ENCODE measurements at regions not wholly inside any gene's neighbourhood (a gene's known extent, or its start where the extent isn't known, plus 50 kb on each side); places are given as distances from the start of the nearest gene placed in this dataset.

DNA sequence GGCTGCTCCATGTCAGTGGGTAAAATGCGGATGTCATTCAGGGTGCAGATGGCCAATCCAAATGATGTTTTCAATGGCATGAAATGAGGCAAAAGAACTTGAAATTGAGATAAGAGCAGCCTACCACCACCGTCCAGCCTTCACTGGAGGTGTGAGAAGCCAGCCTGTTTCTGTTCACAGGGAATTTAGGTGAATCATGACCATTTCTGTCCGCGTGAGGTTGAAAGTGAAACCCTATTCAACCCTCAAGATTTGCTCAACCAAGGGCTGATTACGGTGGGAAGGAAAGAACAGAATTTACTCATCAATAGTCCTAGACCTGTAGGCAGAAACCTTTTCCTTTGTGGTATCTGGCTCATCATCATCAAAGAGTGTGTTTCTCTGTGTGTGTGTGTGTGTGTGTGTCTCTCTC lies 370.7 kb downstream of the COG6 start:
- Histone ChIP-seq H3K36me3 (ENCODE audit: control insufficient read depth, insufficient read depth, low read length) (no peaks in the 10 kb centered on the region), H3K9ac (ENCODE audit: insufficient read depth, low read length) (no peak overlapping the region), H3K27ac (ENCODE audit: insufficient read depth, low read length) (no peak overlapping the region), H3K79me2 (ENCODE audit: control insufficient read depth, insufficient read depth, low read length) (no peaks in the 10 kb centered on the region), H3K9me3 (ENCODE audit: control insufficient read depth, insufficient read depth, low read depth, low read length) (no peaks in the 10 kb centered on the region), H3K4me1 (ENCODE audit: control insufficient read depth, extremely low read depth, insufficient read depth, low read length) (no peaks in the 10 kb centered on the region), H2AFZ (ENCODE audit: low read length) (no peak overlapping the region), H3K4me2 (ENCODE audit: extremely low read depth, insufficient read depth, low read length) (no peak overlapping the region), H4K20me1 (ENCODE audit: control insufficient read depth, extremely low read depth, insufficient read depth, low read length) (no peaks in the 10 kb centered on the region), H3K4me3 (replicated peaks in 1 of 4; ENCODE audit: control extremely low read depth in 1 of 4, insufficient read depth in 1 of 4, low read depth in 3 of 4, low read length in 4 of 4) (no peak overlapping the region), H3K27me3 (ENCODE audit: control insufficient read depth, insufficient read depth, low read length) (no peaks in the 10 kb centered on the region)
- TF ChIP-seq EZH2 (IDR thresholded peaks at IDR 0.05; ENCODE audit: low read length, missing control alignments), result no peak
- TF ChIP-seq, protein P1, sequence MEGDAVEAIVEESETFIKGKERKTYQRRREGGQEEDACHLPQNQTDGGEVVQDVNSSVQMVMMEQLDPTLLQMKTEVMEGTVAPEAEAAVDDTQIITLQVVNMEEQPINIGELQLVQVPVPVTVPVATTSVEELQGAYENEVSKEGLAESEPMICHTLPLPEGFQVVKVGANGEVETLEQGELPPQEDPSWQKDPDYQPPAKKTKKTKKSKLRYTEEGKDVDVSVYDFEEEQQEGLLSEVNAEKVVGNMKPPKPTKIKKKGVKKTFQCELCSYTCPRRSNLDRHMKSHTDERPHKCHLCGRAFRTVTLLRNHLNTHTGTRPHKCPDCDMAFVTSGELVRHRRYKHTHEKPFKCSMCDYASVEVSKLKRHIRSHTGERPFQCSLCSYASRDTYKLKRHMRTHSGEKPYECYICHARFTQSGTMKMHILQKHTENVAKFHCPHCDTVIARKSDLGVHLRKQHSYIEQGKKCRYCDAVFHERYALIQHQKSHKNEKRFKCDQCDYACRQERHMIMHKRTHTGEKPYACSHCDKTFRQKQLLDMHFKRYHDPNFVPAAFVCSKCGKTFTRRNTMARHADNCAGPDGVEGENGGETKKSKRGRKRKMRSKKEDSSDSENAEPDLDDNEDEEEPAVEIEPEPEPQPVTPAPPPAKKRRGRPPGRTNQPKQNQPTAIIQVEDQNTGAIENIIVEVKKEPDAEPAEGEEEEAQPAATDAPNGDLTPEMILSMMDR (conservative IDR thresholded peaks at IDR 0.05 in 1 of 2, IDR thresholded peaks at IDR 0.05 in 1 of 2; ENCODE audit: low read depth in 1 of 2, low read length in 2 of 2), result no peak
- peak in 1 of 2 donors; percentile 73 for DNase-seq (ENCODE audit: low read depth in 2 of 2)

- H2AFZ ChIP-seq (ENCODE audit: low read length), result no peak overlapping the region
- no peak overlapping the region for H3K4me2 ChIP-seq (ENCODE audit: extremely low read depth, insufficient read depth, low read length)
- TF ChIP-seq, protein P1 (conservative IDR thresholded peaks at IDR 0.05 in 1 of 2, IDR thresholded peaks at IDR 0.05 in 1 of 2; ENCODE audit: low read depth in 1 of 2, low read length in 2 of 2), result no peak
- TF ChIP-seq EZH2 (IDR thresholded peaks at IDR 0.05; ENCODE audit: low read length, missing control alignments), result no peak
- no peak overlapping the region for H3K4me3 ChIP-seq (replicated peaks in 1 of 4; ENCODE audit: control extremely low read depth in 1 of 4, insufficient read depth in 1 of 4, low read depth in 3 of 4, low read length in 4 of 4)
- H3K9me3 ChIP-seq (ENCODE audit: control insufficient read depth, insufficient read depth, low read depth, low read length), result no peaks in the 10 kb centered on the region
- no peaks in the 10 kb centered on the region for H3K36me3 ChIP-seq (ENCODE audit: control insufficient read depth, insufficient read depth, low read length)
- no peak overlapping the region for H3K9ac ChIP-seq (ENCODE audit: insufficient read depth, low read length)
- no peak for DNase-seq (ENCODE audit: low read depth in 2 of 2)
- H3K27me3 ChIP-seq (ENCODE audit: control insufficient read depth, insufficient read depth, low read length), result no peaks in the 10 kb centered on the region
- no peak overlapping the region for H3K27ac ChIP-seq (ENCODE audit: insufficient read depth, low read length)
- no peaks in the 10 kb centered on the region for H3K4me1 ChIP-seq (ENCODE audit: control insufficient read depth, extremely low read depth, insufficient read depth, low read length)
- H4K20me1 ChIP-seq (ENCODE audit: control insufficient read depth, extremely low read depth, insufficient read depth, low read length), result no peaks in the 10 kb centered on the region
- H3K79me2 ChIP-seq (ENCODE audit: control insufficient read depth, insufficient read depth, low read length), result no peaks in the 10 kb centered on the region
Observed at GRCh38 chr13:40026741-40027140, 371.3 kb downstream of the COG6 start.

DNA sequence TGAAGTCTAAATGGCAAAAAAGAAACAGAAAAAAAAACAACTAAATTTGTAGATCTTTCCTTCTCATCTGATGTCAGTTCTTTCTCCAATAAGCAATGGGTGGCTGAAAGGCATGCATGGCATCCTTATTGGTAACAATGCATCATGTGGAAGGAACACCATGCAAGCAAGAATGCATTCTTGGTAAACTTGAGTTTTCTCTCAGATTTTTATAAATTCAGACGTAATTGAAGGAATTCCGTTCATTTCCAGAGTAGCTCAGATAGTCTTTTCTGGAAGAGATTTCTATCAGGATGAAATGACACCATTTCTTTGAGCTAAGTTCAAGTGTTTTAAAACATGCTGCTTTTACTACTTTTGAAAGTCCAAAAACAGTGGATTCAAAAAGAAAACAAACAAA lies 373.0 kb downstream of the COG6 start:
- Histone ChIP-seq H4K20me1 (ENCODE audit: control insufficient read depth, extremely low read depth, insufficient read depth, low read length) (no peaks in the 10 kb centered on the region), H3K4me1 (ENCODE audit: control insufficient read depth, extremely low read depth, insufficient read depth, low read length) (no peaks in the 10 kb centered on the region), H3K27me3 (ENCODE audit: control insufficient read depth, insufficient read depth, low read length) (no peaks in the 10 kb centered on the region), H3K79me2 (ENCODE audit: control insufficient read depth, insufficient read depth, low read length) (no peaks in the 10 kb centered on the region), H3K4me3 (replicated peaks in 1 of 4; ENCODE audit: control extremely low read depth in 1 of 4, insufficient read depth in 1 of 4, low read depth in 3 of 4, low read length in 4 of 4) (no peak overlapping the region), H2AFZ (ENCODE audit: low read length) (no peak overlapping the region), H3K36me3 (ENCODE audit: control insufficient read depth, insufficient read depth, low read length) (no peaks in the 10 kb centered on the region), H3K27ac (ENCODE audit: insufficient read depth, low read length) (no peak overlapping the region), H3K4me2 (ENCODE audit: extremely low read depth, insufficient read depth, low read length) (no peak overlapping the region), H3K9ac (ENCODE audit: insufficient read depth, low read length) (no peak overlapping the region), H3K9me3 (ENCODE audit: control insufficient read depth, insufficient read depth, low read depth, low read length) (no peaks in the 10 kb centered on the region)
- TF ChIP-seq EZH2 (IDR thresholded peaks at IDR 0.05; ENCODE audit: low read length, missing control alignments), result no peak
- TF ChIP-seq, protein P1 (conservative IDR thresholded peaks at IDR 0.05 in 1 of 2, IDR thresholded peaks at IDR 0.05 in 1 of 2; ENCODE audit: low read depth in 1 of 2, low read length in 2 of 2), result no peak
- no peak for DNase-seq (ENCODE audit: low read depth in 2 of 2)

Data from fibroblast of lung (primary cell).